Activated naive CD4-positive, alpha-beta T cell treated with anti-CD3 and anti-CD28 coated beads, Interleukin-2, amount 10 ng/mL, durations not matched to agents 7 days and 5 days (primary cell): ENCODE measurements at regions not wholly inside any gene's neighbourhood (a gene's known extent, or its start where the extent isn't known, plus 50 kb on each side); places are given as distances from the start of the nearest gene placed in this dataset.

Experiments used
- CTCF ChIA-PET: fragments of 350-600 bp; sonication (Branson Sonifier 250); formaldehyde crosslinking; loops from one replicate; lab custom pipeline; 2021; ENCODE audit warnings: antibody characterized with exemption; lab: Charles Lee
- DNase-seq: peaks from one replicate; pipeline ENCODE4 v3.0.0-alpha.2; 2020
- H3K27ac Mint-ChIP-seq: one replicate; pipeline ENCODE4 v1.8.0; 2021; ENCODE audit warnings: mild to moderate bottlenecking, moderate library complexity, mixed read lengths
- H3K27me3 Mint-ChIP-seq: one replicate; pipeline ENCODE4 v1.8.0; 2021; ENCODE audit warnings: mild to moderate bottlenecking, mixed read lengths
- H3K36me3 Mint-ChIP-seq: one replicate; pipeline ENCODE4 v1.8.0; 2021; ENCODE audit warnings: mixed read lengths
- H3K4me1 Mint-ChIP-seq: one replicate; pipeline ENCODE4 v1.8.0; 2021; ENCODE audit warnings: mixed read lengths
- H3K4me3 Mint-ChIP-seq: one replicate; pipeline ENCODE4 v1.8.0; 2021; ENCODE audit warnings: mild to moderate bottlenecking, moderate library complexity, mixed read lengths
- H3K9me3 Mint-ChIP-seq: one replicate; pipeline ENCODE4 v1.8.0; 2021; ENCODE audit warnings: mixed read lengths

GRCh38 chr2:40043641-40044040 is 264.6 kb upstream of the THUMPD2 start:
- CTCF ChIA-PET, result interaction anchor here (1.1 kb wide), 1 partner anchor 12 kb away, joined by 3 read pairs; no protein-coding TSS in a partner anchor
- Mint-ChIP-seq H3K36me3 (no peaks in the 10 kb centered on the region), H3K4me3 (no peak overlapping the region), H3K4me1 (no peaks in the 10 kb centered on the region), H3K27ac (no peak overlapping the region), H3K9me3 (no peaks in the 10 kb centered on the region), H3K27me3 (no peaks in the 10 kb centered on the region)
- DNase-seq, result no peak

GRCh38 chr2:40043191-40043590 is 264.1 kb upstream of the THUMPD2 start:
- H3K4me1 Mint-ChIP-seq, result no peaks in the 10 kb centered on the region
- CTCF ChIA-PET, result interaction anchor here (1.1 kb wide), 1 partner anchor 12 kb away, joined by 3 read pairs; no protein-coding TSS in a partner anchor
- no peaks in the 10 kb centered on the region for H3K9me3 Mint-ChIP-seq

GRCh38 chr2:40041422-40042382 is 262.6 kb upstream of the THUMPD2 start:
- H3K9me3 Mint-ChIP-seq, result no peaks in the 10 kb centered on the region
- no peak overlapping the region for H3K4me3 Mint-ChIP-seq
- no peaks in the 10 kb centered on the region for H3K36me3 Mint-ChIP-seq
- H3K27ac Mint-ChIP-seq, result no peak overlapping the region
- DNase-seq, result no peak
- H3K27me3 Mint-ChIP-seq, result no peaks in the 10 kb centered on the region
- H3K4me1 Mint-ChIP-seq, result no peaks in the 10 kb centered on the region
- CTCF ChIA-PET, result no interaction called here

More at GRCh38 chr2:40043191-40043590, 264.1 kb upstream of the THUMPD2 start:
- H3K27me3 Mint-ChIP-seq, result no peaks in the 10 kb centered on the region
- DNase-seq, result no peak
- no peaks in the 10 kb centered on the region for H3K36me3 Mint-ChIP-seq
- no peak overlapping the region for H3K27ac Mint-ChIP-seq
- H3K4me3 Mint-ChIP-seq, result no peak overlapping the region

GRCh38 chr2:40039549-40039948 is 260.5 kb upstream of the THUMPD2 start:
- no peaks in the 10 kb centered on the region for H3K27me3 Mint-ChIP-seq
- no peaks in the 10 kb centered on the region for H3K4me1 Mint-ChIP-seq
- H3K27ac Mint-ChIP-seq, result no peak overlapping the region
- no peaks in the 10 kb centered on the region for H3K36me3 Mint-ChIP-seq
- CTCF ChIA-PET, result no interaction called here
- no peak for DNase-seq
- no peak overlapping the region for H3K4me3 Mint-ChIP-seq
- no peaks in the 10 kb centered on the region for H3K9me3 Mint-ChIP-seq

- Mint-ChIP-seq H3K4me1 (no peaks in the 10 kb centered on the region), H3K27ac (no peak overlapping the region), H3K9me3 (no peaks in the 10 kb centered on the region), H3K27me3 (no peaks in the 10 kb centered on the region), H3K4me3 (no peak overlapping the region), H3K36me3 (no peaks in the 10 kb centered on the region)
- CTCF ChIA-PET, result interaction anchor here (1.3 kb wide), 1 partner anchor 125 kb away, joined by 3 read pairs; no protein-coding TSS in a partner anchor
- no peak for DNase-seq
Observed at GRCh38 chr2:40038646-40039045, 259.6 kb upstream of the THUMPD2 start.

GRCh38 chr2:40037303-40037702 is 258.2 kb upstream of the THUMPD2 start:
- DNase-seq, result no peak
- Mint-ChIP-seq H3K36me3 (no peaks in the 10 kb centered on the region), H3K4me1 (no peaks in the 10 kb centered on the region), H3K27ac (no peak overlapping the region), H3K4me3 (no peak overlapping the region), H3K9me3 (no peaks in the 10 kb centered on the region), H3K27me3 (no peaks in the 10 kb centered on the region)
- CTCF ChIA-PET, result no interaction called here

GRCh38 chr2:40036241-40036640 is 257.2 kb upstream of the THUMPD2 start:
- Mint-ChIP-seq H3K36me3 (no peaks in the 10 kb centered on the region), H3K9me3 (peaks cover 2% of the 10 kb centered on the region), H3K27ac (no peak overlapping the region), H3K4me3 (no peak overlapping the region), H3K27me3 (no peaks in the 10 kb centered on the region), H3K4me1 (no peaks in the 10 kb centered on the region)
- DNase-seq, result no peak
- CTCF ChIA-PET, result no interaction called here

GRCh38 chr2:40034801-40035200 is 255.7 kb upstream of the THUMPD2 start:
- no peak overlapping the region for H3K4me3 Mint-ChIP-seq
- DNase-seq, result no peak
- H3K27ac Mint-ChIP-seq, result no peak overlapping the region
- peaks cover 2% of the 10 kb centered on the region for H3K9me3 Mint-ChIP-seq
- H3K4me1 Mint-ChIP-seq, result no peaks in the 10 kb centered on the region
- H3K36me3 Mint-ChIP-seq, result no peaks in the 10 kb centered on the region
- CTCF ChIA-PET, result no interaction called here
- no peaks in the 10 kb centered on the region for H3K27me3 Mint-ChIP-seq

GRCh38 chr2:40034198-40034597 is 255.1 kb upstream of the THUMPD2 start:
- Mint-ChIP-seq H3K9me3 (peaks cover 2% of the 10 kb centered on the region), H3K27ac (no peak overlapping the region), H3K4me3 (no peak overlapping the region), H3K36me3 (no peaks in the 10 kb centered on the region), H3K27me3 (no peaks in the 10 kb centered on the region), H3K4me1 (no peaks in the 10 kb centered on the region)
- no peak for DNase-seq
- CTCF ChIA-PET, result no interaction called here

- Mint-ChIP-seq H3K27ac (no peak overlapping the region), H3K27me3 (no peaks in the 10 kb centered on the region), H3K9me3 (peaks cover 2% of the 10 kb centered on the region), H3K36me3 (no peaks in the 10 kb centered on the region), H3K4me1 (no peaks in the 10 kb centered on the region), H3K4me3 (no peak overlapping the region)
- CTCF ChIA-PET, result no interaction called here
- no peak for DNase-seq
Observed at GRCh38 chr2:40033781-40034180, 254.7 kb upstream of the THUMPD2 start.

- Mint-ChIP-seq H3K27me3 (no peaks in the 10 kb centered on the region), H3K36me3 (no peaks in the 10 kb centered on the region), H3K4me1 (no peaks in the 10 kb centered on the region), H3K4me3 (no peak overlapping the region), H3K9me3 (peaks cover 2% of the 10 kb centered on the region), H3K27ac (no peak overlapping the region)
- CTCF ChIA-PET, result no interaction called here
- DNase-seq, result no peak
Observed at GRCh38 chr2:40032650-40033319, 253.7 kb upstream of the THUMPD2 start.

- no peak for DNase-seq
- Mint-ChIP-seq H3K36me3 (no peaks in the 10 kb centered on the region), H3K27me3 (no peaks in the 10 kb centered on the region), H3K4me3 (no peak overlapping the region), H3K4me1 (no peaks in the 10 kb centered on the region), H3K9me3 (peaks cover 2% of the 10 kb centered on the region), H3K27ac (no peak overlapping the region)
- CTCF ChIA-PET, result no interaction called here
Observed at GRCh38 chr2:40030456-40030975, 251.5 kb upstream of the THUMPD2 start.

GRCh38 chr2:40028792-40029488 is 249.9 kb upstream of the THUMPD2 start:
- H3K27ac Mint-ChIP-seq, result no peak overlapping the region

GRCh38 chr2:40027968-40028367 is 248.9 kb upstream of the THUMPD2 start:
- no peaks in the 10 kb centered on the region for H3K36me3 Mint-ChIP-seq
- no peak overlapping the region for H3K27ac Mint-ChIP-seq
- CTCF ChIA-PET, result no interaction called here
- H3K27me3 Mint-ChIP-seq, result no peaks in the 10 kb centered on the region
- no peak overlapping the region for H3K4me3 Mint-ChIP-seq
- peaks cover 5% of the 10 kb centered on the region for H3K9me3 Mint-ChIP-seq
- no peaks in the 10 kb centered on the region for H3K4me1 Mint-ChIP-seq
- DNase-seq, result no peak

More at GRCh38 chr2:40028792-40029488, 249.9 kb upstream of the THUMPD2 start:
- CTCF ChIA-PET, result no interaction called here
- H3K9me3 Mint-ChIP-seq, result peaks cover 2% of the 10 kb centered on the region
- no peak overlapping the region for H3K4me3 Mint-ChIP-seq
- H3K27me3 Mint-ChIP-seq, result no peaks in the 10 kb centered on the region
- no peaks in the 10 kb centered on the region for H3K36me3 Mint-ChIP-seq
- H3K4me1 Mint-ChIP-seq, result no peaks in the 10 kb centered on the region
- no peak for DNase-seq
